HG03571 (cell line): ENCODE measurements at regions not wholly inside any gene's neighbourhood (a gene's known extent, or its start where the extent isn't known, plus 50 kb on each side); places are given as distances from the start of the nearest gene placed in this dataset.
"Not testable (repeated sequence)": the region's sequence is repeated elsewhere in the genome, so short reads cannot be mapped to it uniquely, and the experiment has no call there.

Experiments
- ATAC-seq: cut with Tn5 transposase; IDR thresholded peaks from one replicate; pipeline ENCODE4 v1.9.1; 2021; ENCODE audit not compliant: unreplicated experiment

DNA sequence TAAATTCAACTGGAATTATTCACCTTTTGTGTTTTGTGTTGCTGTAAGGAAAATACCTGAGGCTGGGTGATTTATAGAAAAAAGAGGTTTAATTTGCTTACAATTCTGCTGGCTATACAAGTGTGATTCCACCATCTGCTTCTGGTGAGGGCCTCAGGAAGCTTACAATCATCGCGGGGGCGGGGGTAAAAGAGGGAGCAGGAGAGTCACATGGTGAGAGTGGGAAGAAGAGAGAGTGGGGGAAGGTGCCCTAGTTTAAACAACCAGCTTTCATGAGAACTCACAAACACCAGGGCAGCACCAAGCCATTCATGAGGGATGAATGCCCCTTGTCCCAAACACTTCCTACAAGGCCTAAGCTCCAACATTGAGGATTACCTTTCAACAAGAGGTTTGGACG is 760.7 kb upstream of the PCDH9 start:
- no peak for ATAC-seq

DNA sequence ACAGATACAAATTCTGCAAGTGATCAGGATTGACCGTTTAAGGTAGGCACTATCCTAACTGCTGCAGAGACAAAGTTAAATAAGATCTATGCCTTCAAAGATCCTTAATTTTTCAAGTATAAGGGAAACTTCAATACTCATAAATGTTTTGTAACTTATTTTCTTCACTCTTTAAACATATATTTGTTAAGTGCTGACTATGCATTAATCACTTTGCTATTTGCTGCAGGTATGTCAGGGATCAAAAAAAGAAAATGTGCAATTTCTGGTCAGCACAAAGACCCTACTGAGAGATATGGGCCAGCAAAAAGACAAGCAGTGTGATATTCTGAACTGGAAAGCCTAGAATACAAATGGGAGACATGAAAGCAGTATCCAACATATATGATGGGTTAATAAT is 756.1 kb upstream of the PCDH9 start:
- no peak for ATAC-seq

DNA sequence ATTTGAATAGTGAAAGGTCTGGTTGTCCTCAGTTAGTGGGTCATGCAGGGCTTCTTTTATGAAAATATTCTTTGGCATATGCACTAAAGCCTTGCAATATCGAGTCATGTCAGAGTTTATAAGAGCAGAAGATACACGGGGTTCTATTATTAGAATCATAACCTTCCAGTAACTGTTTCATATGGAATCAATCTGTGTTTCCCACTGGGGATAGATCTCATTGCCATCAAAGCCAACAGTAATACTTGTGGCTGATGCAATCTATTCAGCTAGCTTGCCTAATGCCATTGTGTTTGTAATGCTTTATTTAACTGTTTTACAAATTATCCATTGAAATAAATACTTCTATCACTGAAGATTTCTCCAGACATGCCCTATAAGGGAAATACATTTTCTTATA is 746.9 kb upstream of the PCDH9 start:
- ATAC-seq: no peak

DNA sequence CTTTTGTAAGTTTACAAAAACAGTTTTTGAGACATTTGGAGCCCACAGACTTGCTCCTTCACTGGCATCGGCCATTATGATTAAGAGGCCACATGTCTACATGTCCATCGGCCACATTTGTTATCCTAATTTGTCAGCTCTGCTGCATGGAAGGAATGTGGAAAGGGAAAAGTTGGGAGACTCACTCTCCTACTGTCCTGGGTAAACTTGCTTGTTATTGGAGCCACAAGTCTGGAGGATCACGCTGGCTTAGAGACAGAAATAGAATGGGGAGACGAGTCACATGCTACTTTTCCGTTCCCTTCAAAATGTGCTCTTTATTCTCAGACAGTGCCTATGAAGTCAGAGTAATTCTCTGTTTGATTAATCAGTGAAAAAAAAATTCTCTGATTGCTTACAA is 741.2 kb upstream of the PCDH9 start:
- no peak for ATAC-seq

DNA sequence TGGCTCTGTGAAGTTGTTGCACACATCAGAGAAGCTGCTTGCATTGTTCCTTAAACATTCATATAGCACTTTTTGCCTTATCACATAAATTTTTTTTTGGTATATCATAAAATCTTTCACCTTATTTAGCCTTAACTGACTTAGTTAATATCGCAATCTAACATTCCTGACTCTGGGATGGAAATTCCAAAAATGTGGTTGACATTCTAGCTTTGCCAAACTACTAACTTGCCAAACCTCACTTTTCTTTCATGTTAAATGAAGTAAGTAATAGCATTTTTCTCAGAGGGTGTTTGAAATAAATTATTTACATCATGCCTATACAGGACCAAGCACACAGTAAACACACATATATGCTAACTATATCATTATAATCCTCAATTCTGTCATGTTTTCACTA is 736.9 kb upstream of the PCDH9 start:
- no peak for ATAC-seq

DNA sequence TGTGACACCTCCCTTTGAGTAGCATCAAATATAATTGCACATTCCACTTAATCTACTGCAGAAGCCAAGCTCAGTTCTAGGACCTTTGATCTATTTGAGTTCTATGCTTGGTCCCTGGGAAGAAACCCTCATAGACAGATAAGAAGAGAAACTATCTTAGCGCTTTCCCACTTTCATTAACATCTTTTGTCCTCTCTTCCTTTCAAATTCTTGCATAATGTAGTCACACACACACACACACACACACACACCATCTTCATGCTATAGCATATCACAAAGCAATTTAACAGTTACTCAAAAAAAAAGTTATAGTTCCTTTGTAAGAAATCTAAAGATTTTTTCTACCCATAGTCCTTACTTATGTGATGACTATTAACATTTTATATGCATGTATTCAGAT is 735.9 kb upstream of the PCDH9 start:
- ATAC-seq: no peak

DNA sequence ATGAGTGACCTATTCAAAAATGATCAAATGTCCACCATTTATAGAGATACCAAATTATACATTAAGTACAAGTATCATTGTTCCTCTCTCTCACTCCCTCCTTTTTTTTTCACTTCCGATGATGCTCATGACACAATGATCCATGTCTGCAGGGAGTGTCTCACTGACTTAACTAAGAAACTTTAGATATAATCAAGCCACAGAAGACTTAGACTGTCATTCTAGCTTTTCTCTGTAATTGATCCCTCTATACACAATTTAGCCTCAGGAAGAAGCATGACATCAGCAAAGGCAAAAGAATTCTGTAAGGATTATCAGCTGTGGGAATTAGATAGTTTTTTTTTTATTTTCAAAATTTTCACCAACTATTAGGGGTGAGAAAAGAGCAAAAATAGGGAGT is 734.9 kb upstream of the PCDH9 start:
- no peak for ATAC-seq

DNA sequence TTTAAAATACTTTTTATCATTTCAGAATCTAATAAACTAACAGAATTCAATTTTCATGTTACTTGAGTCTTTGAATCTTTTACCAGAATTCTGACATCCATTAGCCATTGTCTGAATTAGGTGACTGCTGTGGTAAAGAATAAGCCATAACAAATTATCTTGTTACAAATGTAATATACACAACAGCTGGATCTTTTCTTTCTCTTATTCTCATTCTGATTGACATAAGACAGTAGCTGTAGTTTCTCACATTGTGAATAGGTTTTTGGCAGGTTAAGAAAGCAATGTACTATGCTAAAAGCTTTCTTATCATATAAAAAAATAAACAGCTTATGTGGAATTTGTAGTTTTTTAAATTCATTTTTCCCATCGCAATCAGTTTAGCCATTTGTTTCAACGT is 734.0 kb upstream of the PCDH9 start:
- ATAC-seq: no peak

DNA sequence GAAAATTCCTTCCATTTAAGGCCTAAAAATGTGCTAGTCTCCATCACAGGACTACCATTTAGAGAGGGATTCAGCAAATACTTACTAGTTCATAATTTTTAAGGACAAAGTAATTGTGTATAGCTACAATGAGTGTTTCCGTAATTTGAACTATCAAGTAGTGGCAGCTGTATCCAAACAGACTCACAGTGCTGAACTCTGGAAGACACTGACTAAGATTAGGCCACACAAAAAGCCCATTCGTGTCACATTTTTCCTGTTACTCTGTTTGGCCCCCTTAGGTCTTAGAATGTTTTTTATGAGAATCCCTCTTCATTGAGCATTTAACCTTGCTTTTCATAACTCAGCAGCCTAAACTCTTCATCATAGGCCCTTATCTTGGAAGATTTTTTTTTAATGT is 731.2 kb upstream of the PCDH9 start:
- no peak for ATAC-seq

DNA sequence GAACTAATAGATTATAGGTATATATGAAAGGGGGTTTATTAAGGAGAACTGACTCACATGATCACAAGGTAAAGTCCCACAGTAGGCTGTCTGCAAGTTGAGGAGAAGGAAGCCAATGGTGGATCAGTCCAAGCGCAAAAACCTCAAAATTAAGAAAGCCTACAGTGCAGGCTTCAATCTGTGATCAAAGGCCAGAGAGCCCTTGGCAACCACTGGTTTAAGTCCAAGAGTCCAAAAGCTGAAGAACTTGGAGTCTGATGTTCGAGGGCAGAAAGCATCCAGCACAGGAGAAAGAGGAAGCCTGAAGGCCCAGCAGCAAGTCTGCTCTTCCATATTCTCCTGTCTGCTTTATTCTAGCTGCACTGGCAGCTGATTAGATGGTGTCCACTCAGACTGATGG is 721.3 kb upstream of the PCDH9 start:
- ATAC-seq: no peak

DNA sequence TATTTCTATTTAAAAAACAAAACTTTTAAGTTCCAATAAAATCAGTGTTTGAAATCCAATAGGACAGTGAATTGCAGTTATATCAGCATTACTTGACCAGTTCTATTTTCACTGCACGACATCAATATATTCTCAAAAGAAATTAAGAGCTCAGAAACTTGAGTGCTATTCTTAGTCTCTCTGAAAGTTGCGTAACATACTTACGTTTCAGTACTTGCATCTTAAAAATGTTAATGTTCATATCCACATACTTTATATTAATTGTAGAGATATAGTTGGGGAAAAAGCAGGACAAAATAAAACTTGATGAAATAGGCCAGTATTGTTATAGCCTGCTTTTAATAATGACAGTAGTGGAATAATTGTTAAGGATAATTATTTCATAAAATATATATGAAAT is 720.5 kb upstream of the PCDH9 start:
- ATAC-seq: no peak

DNA sequence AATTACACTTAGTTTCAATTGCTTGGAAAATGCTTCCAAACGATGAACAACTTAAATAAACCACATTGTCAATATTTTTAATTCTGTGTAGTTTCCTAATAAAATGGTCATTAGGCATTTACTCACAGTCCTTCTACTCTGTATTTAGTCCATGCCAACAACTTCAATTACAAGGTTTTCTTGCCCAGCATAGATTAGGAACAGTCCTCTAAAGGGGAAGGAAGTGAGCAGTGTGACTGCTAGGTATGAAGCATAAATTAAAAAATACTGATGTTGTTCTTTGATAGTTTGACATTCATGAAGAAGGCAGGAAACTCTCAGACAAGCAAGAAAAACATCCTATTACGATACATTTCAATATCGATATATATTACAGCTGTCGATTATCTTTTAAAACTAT is 716.0 kb upstream of the PCDH9 start:
- no peak for ATAC-seq

DNA sequence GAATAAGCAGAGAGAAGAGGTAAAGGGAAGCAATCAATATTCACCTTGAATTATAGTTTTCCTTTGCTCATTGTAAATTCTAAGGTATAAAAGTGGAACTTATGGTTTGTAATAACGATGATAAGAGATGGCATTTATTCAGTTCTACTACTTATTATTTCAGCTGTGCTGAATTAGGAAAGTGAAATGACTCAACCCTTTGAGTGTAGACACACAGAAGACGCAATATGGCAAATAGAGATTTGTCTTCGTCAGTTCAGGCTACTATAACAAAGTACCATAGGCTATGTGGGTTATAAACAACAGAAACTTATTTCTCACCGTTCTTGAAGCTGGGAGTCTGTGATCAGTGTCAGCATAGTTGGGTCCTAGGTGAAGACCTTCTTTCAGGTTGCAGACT is 713.0 kb upstream of the PCDH9 start:
- ATAC-seq: no peak

DNA sequence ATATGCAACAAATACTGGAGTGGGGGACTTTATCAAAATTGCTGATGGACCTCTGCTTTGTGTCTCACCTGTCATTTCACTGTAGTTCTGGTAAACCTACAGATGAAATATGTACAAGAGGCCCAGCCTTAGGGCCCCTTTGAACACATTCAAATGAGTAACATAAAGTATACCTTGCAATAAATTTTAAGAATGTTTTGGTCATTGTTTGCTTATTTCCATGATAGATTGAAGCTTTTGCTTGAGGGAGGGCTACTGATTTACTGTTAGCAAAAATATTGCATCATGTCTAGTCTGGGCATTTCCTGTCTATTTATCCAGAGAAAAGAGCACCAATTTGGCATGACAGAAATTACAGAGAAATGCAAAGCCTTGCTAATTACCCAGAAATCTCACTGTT is 705.5 kb upstream of the PCDH9 start:
- no peak for ATAC-seq

DNA sequence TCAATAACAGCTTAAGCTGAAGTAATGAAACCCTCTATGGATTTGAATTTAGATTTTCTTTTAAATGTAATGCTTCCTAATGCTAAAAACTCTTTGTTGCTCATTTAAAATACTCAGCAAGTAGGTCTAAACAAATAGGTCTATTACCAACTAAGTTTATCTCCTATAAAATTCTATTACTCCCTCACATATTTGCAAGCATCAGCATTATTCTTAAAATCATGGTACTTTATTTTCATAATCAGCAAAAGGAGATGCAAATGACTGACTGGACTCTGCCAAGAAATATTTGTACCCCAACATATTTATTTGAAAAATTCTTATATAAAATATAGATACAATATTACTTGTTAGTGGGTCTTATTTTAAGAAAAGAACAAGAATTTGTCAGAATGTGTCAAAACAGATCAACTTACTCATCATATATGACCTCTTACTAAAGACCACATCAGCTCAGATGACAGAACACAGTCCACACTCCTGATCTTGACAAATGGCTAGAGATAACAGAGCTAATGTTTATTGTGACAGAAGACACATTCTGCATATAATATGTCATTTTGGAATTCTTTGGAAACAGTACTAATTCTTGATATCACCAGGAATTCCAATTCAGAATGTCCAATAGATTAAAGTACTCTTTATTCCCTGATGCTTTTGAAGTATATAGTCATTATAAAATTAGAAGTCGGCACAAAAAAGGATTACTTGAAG is 704.6 kb upstream of the PCDH9 start:
- no peak for ATAC-seq

DNA sequence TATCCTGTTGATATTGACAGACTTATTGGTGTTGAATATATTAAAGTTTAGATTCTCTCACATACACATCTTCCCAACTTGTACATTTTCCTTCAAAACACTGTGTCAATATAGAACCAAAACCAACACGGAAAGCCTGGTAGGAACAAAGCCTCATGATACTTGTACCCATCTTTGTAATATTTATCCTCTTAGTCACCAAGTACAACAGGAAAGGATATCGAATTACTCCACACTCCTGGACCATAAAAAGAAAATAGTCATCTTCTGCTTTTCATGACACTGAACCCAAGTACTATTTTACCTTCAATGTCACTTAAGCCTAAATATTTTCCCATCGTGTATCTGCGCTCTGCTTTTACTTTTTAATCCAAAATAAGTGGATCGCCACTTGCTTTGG is 702.9 kb upstream of the PCDH9 start:
- no peak for ATAC-seq

DNA sequence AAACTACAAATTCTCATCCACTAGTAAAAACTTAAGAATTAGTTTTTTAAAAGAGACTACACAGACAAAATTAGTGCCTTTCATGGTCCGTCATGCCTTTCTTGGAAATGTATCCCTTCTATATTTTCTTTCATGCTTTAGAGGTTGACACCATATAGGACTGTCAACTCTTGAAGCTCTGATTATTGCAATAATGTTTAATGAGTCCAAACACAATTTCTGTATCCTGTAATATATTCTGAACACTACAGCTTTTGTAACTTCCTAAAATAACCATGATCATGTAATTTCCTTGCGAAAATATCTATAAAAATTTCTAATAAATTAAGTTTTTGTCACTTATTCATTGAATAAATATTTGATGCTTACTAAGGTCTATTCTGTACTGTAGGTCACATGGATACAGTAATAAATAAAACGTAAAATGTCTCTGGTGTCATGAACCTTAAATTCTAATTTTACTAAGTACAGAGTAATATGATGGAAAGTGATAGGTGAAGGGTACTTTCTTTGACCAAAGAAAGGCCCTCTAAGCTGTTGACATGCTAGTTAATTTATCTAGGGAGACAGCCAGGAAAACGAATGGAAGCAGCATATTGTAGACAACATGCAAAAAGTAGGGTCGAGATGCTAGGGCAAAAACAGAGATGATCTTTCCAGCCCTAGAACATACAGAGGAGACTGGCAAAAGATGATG is 687.3 kb upstream of the PCDH9 start:
- ATAC-seq: no peak

DNA sequence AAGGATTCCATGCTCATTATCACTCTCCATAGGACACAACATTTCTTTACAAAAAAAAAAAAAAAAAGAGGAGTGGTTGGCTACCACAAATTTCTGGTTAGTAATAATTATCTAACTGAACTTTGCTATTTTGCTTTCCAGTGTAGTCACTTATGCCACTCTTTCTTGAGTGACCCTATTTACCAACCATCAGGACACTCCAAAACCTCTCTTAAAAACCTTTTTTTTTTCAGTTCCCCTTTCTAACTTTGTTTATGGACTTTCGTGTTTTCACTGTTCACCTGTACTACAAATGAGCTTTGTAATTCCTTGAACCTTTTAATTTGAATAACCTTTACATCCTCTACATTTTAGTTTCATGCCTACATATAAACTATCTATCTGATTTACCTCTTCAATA is 686.5 kb upstream of the PCDH9 start:
- no peak for ATAC-seq

DNA sequence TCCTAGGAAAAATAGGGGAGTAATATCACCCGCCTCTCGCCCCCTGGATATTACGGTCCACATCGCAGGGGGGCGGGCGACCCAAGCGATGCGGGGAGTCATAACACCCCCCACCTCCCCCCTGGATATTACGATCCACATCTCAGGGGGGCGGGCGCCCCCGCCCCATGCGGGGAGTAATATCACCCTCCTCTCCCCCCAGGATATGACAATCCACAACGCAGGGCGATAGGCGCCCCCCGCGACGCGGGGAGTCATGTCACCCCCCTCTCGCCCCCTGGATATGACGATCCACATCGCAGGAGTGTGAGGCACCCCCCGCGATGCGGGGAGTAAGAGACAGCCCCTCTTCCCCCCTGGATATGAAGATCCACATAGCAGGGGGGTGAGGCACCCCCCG is 684.4 kb upstream of the PCDH9 start:
- no peak for ATAC-seq

DNA sequence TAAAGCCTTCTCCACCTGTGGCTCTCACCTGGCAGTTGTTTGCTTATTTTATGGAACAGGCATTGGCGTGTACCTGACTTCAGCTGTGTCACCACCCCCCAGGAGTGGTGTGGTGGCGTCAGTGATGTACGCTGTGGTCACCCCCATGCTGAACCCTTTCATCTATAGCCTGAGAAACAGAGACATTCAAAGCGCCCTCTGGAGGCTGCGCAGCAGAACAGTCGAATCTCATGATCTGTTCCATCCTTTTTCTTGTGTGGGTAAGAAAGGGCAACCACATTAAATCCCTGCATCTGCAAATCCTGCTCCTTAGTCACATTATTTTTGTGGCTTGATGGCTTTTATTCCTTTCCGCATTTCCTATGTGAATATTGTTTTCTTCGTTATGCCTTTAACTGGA is 672.8 kb upstream of the PCDH9 start:
- ATAC-seq: not testable (repeated sequence)

DNA sequence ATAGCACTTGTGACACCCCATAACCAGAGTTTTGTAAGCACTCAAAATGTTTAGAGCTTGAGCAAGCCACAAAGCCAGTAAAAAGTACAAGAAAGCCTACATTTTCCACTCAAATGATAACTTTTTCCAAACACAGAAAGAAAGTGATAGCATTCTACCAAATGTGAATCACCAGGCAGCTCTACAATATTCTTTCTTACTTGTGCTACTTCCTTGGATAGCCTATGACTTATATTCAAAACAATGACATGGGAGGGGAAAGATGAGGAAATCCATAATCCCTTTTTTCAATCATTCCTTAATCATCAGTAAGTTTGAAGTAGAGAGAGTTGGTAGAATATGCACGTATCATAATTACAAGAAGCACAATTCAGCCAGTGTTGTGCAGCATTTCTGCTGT is 650.8 kb upstream of the PCDH9 start:
- ATAC-seq: no peak

DNA sequence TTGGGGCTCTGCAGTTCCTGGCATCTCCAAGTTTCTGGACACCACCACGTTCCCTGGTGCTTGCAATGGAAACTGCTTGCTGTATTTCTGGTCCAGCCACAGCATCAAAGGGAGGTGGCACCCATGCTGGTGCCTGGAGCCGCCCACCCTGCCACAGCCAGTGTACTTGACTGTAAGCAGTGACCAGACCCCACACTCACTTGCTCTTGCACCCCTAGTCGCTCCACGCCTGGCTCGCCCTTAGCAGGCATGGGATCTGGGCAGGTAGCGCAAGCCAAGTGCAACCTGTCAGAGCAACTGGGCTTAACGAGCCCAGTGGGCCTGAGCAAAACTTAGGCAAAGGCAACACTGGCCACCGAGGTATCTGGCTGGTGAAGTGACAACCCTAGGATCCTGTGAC is 648.2 kb upstream of the PCDH9 start:
- no peak for ATAC-seq

DNA sequence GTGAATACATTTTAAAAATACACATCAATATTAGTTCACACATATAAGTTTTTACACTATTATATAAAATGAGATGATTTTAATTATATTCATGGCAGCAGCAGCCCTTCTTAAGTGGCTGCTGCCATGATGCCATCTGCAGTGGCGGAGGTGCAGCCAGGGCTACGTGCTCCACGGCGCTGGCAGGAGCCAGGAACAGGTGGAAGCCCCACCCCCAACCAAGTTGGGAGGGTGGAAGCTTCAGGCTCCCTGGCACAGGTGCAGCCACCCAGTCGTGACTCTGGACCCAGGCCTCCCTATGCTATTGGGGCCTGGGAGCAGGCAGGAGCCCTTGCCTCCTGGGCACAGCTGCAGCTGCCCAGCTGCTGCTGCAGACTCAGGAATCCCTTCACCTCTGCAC is 646.9 kb upstream of the PCDH9 start:
- ATAC-seq: no peak
